NCI-H146 treated with DMSO at 0.1 percent for 48 hours (cell line): ENCODE measurements at regions not wholly inside any gene's neighbourhood (a gene's known extent, or its start where the extent isn't known, plus 50 kb on each side); places are given as distances from the start of the nearest gene placed in this dataset.
A peak's percentile ranks its signal among the peaks of the same experiment; 100 is the strongest.
"Not testable (repeated sequence)": the region's sequence is repeated elsewhere in the genome, so short reads cannot be mapped to it uniquely, and the experiment has no call there.

Source experiments
- DNase-seq: peaks from one replicate; lab custom pipeline; 2025; ENCODE audit not compliant: unreplicated experiment; lab: John Stamatoyannopoulos, UW

- no peak for DNase-seq
Observed at GRCh38 chr3:73120710-73121109, 59.3 kb downstream of the EBLN2 start.

DNA sequence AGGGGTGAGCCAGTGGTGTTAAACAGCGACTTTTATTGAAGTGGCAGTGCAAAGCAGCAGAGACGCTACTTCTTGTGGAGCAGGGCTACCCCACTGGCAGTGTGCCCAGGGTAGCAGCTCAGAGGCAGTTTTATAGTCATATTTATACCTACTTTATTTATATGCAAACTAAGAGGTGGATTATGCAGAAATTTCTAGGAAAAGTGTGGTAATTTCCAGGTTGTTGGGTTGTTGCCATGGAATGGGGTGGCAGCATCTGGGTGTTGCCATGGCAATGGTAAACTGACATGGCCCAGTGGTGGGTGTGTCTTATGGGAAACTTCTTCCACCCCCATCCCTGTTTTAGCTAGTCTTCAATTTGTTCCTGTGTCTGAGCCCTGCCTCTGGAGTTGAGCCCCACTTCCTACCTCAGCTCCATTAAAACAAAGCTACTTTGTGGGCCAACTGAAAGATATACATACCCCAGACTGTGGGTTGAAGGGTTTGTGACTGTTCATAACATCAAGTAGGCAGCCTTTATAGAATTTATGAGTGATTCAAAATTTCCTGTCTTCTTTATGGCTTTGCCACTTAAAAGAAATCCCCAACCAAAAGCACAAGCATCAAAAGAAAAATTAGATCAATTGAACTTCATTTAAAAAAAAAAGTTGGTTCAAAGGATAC is 60.3 kb downstream of the EBLN2 start:
- DNase-seq, result no peak

DNA sequence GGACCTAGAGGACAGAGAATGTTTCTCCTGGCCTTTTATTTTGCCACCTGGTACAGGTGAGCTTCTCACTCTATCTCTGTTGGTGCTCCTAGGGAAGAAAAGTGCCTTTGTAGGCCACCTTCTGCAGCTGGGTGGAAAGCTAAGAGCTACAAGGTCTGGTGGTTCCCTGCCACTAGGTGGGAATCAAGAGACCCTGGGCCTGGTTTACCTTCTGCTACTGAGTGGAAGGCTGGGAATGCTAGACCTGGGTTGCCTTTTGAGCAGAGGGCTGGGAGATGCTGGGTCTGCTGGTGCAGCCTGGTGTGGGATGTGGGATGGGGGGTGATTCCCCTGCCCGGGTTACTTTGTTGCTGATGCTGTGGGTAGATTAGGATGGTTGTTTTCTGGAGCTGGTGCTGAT is 72.6 kb downstream of the EBLN2 start:
- DNase-seq, result no peak

DNA sequence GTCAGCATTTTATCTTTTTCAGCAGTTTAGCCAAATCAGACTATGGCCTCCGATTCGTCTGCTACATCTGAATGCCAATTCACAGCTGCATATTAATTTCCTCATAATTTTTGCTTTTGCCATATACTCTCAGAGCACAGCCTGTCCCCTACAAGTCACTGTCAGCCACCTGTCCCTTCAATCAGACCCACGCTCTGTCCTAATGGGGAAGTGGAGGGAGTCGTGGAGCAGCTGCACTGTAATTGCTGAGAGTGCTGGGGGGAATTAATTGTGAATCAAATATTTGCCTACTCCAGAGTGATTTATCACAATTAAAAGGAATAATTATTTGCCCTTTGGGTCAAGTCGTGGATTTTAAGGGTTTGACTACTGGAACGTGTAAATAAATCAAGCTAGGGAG is 75.5 kb downstream of the EBLN2 start:
- peak; percentile 27 for DNase-seq

GRCh38 chr3:73137736-73138403 is 76.4 kb downstream of the EBLN2 start:
- no peak for DNase-seq

- DNase-seq, result no peak
Observed at GRCh38 chr3:73140772-73141442, 79.4 kb downstream of the EBLN2 start.

- DNase-seq, result no peak
Observed at GRCh38 chr3:73141525-73141924, 80.1 kb downstream of the EBLN2 start.

- no peak for DNase-seq
Observed at GRCh38 chr3:73143401-73143800, 81.9 kb downstream of the EBLN2 start.

- DNase-seq, result peak; percentile 38
Observed at GRCh38 chr3:73143821-73144237, 82.4 kb downstream of the EBLN2 start.

- DNase-seq, result no peak
Observed at GRCh38 chr3:73144276-73144675, 82.8 kb downstream of the EBLN2 start.

- no peak for DNase-seq
Observed at GRCh38 chr3:73144828-73145227, 83.4 kb downstream of the EBLN2 start.

DNA sequence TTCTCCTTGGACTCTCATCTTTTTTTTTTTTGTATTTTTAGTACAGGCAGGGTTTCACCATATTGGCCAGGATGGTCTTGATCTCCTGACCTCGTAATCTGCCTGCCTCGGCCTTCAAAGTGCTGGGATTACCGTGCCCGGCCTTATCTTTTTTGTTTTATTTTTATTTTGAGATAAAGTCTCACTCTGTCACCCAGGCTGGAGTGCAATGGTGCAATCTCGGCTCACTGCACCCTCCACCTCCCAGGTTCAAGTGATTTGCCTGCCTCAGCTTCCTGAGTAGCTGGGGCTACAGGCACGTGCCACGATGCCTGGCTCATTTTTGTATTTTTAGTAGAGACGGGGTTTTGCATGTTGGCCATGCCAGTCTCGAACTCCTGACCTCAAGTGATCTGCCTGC is 86.0 kb downstream of the EBLN2 start:
- not testable (repeated sequence) for DNase-seq

- DNase-seq, result no peak
Observed at GRCh38 chr3:73148206-73148605, 86.7 kb downstream of the EBLN2 start.

DNA sequence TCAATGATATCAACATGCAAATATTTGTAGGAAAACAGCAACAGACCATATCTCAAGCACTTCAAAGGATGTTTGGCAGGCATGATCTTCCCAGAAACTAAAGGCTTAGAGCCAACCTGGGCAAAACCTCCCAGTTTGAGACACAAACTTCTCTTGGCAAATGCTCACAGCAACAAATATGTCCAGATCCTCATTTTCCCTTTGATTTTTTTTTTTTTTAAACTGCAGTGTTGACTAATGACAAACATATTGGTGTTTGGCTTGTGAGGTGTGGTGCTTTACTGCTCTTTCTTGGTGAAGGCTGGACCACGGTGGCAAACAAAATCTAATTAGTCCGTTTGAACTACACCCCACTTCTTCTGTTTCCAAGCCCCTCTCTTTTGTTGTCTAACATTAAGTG is 87.2 kb downstream of the EBLN2 start:
- no peak for DNase-seq

- DNase-seq, result no peak
Observed at GRCh38 chr3:73150369-73151130, 89.1 kb downstream of the EBLN2 start.

DNA sequence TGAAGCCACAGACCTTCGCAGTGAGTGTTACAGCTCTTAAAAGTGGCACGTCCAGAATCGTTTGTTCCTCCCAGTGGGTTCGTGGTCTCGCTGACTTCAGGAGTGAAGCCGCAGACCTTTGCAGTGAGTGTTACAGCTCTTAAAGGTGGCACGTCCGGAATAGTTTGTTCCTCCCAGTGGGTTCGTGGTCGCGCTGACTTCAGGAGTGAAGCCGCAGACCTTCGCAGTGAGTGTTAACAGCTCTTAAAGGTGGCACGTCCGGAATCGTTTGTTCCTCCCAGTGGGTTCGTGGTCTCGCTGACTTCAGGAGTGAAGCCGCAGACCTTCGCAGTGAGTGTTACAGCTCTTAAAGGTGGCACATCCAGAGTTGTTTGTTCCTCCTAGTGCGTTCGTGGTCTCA is 91.1 kb downstream of the EBLN2 start:
- not testable (repeated sequence) for DNase-seq

DNA sequence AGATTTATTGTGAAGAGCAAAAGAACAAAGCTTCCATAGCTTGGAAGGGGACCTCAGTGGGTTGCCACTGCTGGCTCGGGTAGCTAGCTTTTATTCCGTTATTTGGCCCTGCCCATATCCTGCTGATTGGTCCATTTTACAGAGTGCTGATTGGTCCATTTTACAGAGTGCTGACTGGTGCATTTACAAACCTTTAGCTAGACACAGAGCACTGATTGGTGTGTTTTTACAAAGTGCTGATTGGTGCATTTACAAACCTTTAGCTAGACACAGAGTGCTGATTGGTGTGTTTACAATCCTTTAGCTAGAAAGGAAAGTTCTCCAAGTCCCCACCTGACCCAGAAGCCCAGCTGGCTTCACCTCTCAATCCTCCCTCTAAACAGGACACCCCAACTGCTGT is 91.6 kb downstream of the EBLN2 start:
- DNase-seq, result not testable (repeated sequence)

DNA sequence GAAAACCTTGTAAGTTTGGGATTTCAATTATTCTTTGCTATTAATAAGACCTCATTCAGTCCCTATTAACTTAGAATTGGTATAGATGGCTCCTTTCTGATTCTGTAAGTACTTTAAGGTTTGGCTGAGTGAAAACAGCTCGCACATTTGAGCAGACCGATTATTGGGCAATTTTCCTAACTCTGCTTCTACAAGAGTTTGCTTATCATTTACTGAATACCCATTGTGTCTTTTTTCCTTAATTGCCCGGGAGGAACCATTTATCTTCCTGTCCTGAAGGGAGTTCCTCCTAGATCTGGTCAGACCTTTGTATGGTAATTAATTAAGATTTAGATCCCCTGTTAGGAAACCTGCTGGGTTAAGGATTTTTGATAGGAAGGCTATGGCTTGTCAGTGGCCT is 92.8 kb downstream of the EBLN2 start:
- not testable (repeated sequence) for DNase-seq

- DNase-seq, result not testable (repeated sequence)
Observed at GRCh38 chr3:73155441-73155840, 94.0 kb downstream of the EBLN2 start.

- no peak for DNase-seq
Observed at GRCh38 chr3:73164622-73165021, 103.2 kb downstream of the EBLN2 start.

DNA sequence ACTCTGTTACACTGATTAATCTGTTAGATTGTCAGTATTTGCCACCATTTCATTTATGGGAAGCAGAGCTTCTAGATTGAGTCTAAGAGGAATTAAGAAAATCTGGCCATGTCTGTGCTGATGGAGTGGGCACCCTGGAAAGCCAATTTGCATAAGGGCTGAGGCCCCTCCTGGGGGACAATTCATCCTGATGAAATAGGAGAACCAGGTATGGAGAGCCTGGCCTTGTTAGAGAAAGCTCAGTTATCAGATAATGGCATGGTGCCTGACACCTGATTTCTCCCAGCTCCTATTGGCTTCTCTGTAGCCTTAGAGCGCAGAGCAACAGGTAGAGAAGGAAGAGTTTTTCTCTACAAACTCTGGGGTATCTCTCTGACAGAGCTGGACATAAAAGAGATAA is 114.2 kb downstream of the EBLN2 start:
- DNase-seq, result no peak

DNA sequence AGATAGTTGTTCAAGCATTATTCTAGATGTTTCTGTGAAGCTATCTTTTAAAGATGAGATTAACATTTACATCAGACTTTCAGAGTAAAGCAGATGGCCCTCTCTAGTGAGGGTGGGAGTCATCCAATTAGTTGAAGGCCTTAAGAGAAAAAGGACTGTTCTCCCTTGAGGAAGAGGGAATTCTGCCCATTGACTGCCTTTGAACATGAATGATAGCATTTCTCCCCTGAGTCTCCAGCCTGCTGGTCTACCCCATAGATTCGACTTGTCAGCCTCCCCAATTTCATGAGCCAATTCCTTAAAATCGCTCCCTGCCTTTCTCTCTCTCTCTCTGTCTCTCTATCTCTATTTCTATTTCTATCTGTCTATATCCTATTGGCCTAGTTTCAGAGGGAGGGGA is 115.5 kb downstream of the EBLN2 start:
- no peak for DNase-seq
